Endothelial cell (in vitro differentiated cells): ENCODE measurements at regions not wholly inside any gene's neighbourhood (a gene's known extent, or its start where the extent isn't known, plus 50 kb on each side); places are given as distances from the start of the nearest gene placed in this dataset.

Experiments used
- DNase-seq: peaks from one replicate; pipeline ENCODE4 v3.0.0; 2021; ENCODE audit warnings: low spot score
- H3K27ac Mint-ChIP-seq: one replicate; pipeline ENCODE4 v1.8.0; 2021; ENCODE audit warnings: mixed read lengths, inconsistent platforms; ENCODE audit not compliant: unreplicated experiment
- H3K27me3 Mint-ChIP-seq: one replicate; pipeline ENCODE4 v1.8.0; 2021; ENCODE audit warnings: mild to moderate bottlenecking, moderate library complexity, mixed read lengths, inconsistent platforms; ENCODE audit not compliant: unreplicated experiment
- H3K36me3 Mint-ChIP-seq: one replicate; pipeline ENCODE4 v1.8.0; 2021; ENCODE audit warnings: mild to moderate bottlenecking, low read depth, mixed read lengths, inconsistent platforms; ENCODE audit not compliant: unreplicated experiment
- H3K4me1 Mint-ChIP-seq: one replicate; pipeline ENCODE4 v1.8.0; 2021; ENCODE audit warnings: mild to moderate bottlenecking, mixed read lengths, inconsistent platforms; ENCODE audit not compliant: unreplicated experiment
- H3K4me3 Mint-ChIP-seq: one replicate; pipeline ENCODE4 v1.8.0; 2021; ENCODE audit warnings: mild to moderate bottlenecking, mixed read lengths, inconsistent platforms; ENCODE audit not compliant: unreplicated experiment
- H3K9me3 Mint-ChIP-seq: one replicate; pipeline ENCODE4 v1.8.0; 2021; ENCODE audit warnings: mixed read lengths, inconsistent platforms; ENCODE audit not compliant: unreplicated experiment
- CTCF ChIP-seq: fragments of 200-600 bp; sonication (generic); IDR thresholded peaks from one replicate; pipeline ENCODE4 v1.5.0; 2021; ENCODE audit warnings: antibody characterized with exemption; ENCODE audit not compliant: unreplicated experiment

GRCh38 chrX:1925053-1925481 lies 310.2 kb downstream of the ASMT start:
- no peak for TF ChIP-seq CTCF
- no peaks in the 10 kb centered on the region for H3K9me3 Mint-ChIP-seq
- peaks cover 2% of the 10 kb centered on the region for H3K27me3 Mint-ChIP-seq
- no peaks in the 10 kb centered on the region for H3K36me3 Mint-ChIP-seq
- DNase-seq = peak; percentile 12
- H3K4me3 Mint-ChIP-seq = peak overlapping the region; percentile 14
- peaks cover 5% of the 10 kb centered on the region for H3K4me1 Mint-ChIP-seq
- no peak overlapping the region for H3K27ac Mint-ChIP-seq

DNA sequence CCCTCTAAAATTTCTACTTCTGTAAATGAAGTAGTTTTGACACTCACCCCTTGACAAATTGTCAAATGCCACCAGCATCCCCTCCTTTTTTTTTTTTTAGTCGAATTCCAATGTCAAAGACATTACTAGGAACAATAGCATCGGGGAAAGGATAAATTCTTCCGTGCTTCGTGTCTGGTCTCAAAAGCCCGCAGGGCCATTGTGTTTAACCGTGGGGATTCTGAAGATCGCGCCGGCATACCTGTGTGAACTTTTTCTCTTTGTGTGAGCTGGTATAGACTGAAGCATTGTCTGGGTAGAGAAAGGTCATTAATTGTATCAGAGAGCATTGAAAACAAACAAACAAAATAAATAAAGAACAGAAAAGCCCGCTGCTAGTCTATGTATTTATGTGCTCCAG lies 313.9 kb downstream of the ASMT start:
- no peak for TF ChIP-seq CTCF
- no peak for DNase-seq
- no peak overlapping the region for H3K4me3 Mint-ChIP-seq
- H3K36me3 Mint-ChIP-seq = no peaks in the 10 kb centered on the region
- H3K9me3 Mint-ChIP-seq = no peaks in the 10 kb centered on the region
- H3K4me1 Mint-ChIP-seq = no peaks in the 10 kb centered on the region
- no peaks in the 10 kb centered on the region for H3K27me3 Mint-ChIP-seq
- no peak overlapping the region for H3K27ac Mint-ChIP-seq

- no peak overlapping the region for H3K4me3 Mint-ChIP-seq
- no peak overlapping the region for H3K27ac Mint-ChIP-seq
- no peaks in the 10 kb centered on the region for H3K4me1 Mint-ChIP-seq
- no peak for DNase-seq
- H3K27me3 Mint-ChIP-seq = no peaks in the 10 kb centered on the region
- no peaks in the 10 kb centered on the region for H3K36me3 Mint-ChIP-seq
- peaks cover 4% of the 10 kb centered on the region for H3K9me3 Mint-ChIP-seq
- no peak for TF ChIP-seq CTCF
These were observed 317.4 kb downstream of the ASMT start for GRCh38 chrX:1932231-1932630.

DNA sequence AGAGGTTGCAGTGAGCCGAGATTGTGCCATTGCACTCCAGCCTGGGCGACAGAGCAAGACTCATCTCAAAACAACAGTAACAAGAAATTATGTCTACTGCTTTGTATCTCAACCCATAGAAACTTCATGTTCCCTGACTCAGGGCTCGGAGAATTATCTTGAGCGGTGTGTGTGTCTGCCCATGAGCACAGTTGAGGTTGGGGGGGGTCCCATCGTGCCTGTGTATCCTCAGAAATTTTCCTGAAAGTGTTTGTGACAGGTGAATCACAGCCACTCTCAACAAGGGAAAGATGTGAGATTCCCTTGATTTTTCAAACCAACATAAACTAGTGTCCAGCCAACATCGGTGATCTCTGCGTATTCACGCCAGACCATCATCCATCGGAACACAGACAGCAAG lies 319.1 kb downstream of the ASMT start:
- H3K9me3 Mint-ChIP-seq = peaks cover 14% of the 10 kb centered on the region
- no peaks in the 10 kb centered on the region for H3K27me3 Mint-ChIP-seq
- no peak overlapping the region for H3K27ac Mint-ChIP-seq
- H3K4me3 Mint-ChIP-seq = no peak overlapping the region
- TF ChIP-seq CTCF = no peak
- H3K4me1 Mint-ChIP-seq = no peaks in the 10 kb centered on the region
- no peaks in the 10 kb centered on the region for H3K36me3 Mint-ChIP-seq
- no peak for DNase-seq

DNA sequence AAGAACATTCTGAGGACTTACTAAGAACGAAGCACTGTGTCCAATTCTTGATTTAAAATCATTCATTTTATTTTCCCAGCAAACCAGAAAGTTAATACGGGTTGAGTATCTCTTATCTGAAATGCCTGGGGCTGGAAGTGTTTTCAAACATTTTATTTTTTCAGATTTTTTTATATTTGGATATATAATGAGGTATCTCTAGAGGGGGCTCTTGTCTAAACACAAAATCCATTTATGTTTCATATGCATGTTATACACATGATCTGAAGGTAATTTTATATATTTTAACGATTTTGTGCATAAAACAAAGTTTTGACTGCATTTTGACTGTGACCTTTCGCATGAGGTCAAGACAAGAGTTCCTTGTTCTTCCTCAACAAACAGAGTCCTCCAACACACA lies 320.9 kb downstream of the ASMT start:
- DNase-seq = no peak
- Mint-ChIP-seq H3K4me3 (no peak overlapping the region), H3K4me1 (no peaks in the 10 kb centered on the region), H3K36me3 (no peaks in the 10 kb centered on the region), H3K27ac (no peak overlapping the region), H3K27me3 (no peaks in the 10 kb centered on the region), H3K9me3 (peaks cover 14% of the 10 kb centered on the region)
- no peak for TF ChIP-seq CTCF
